Omental fat pad (tissue), 3 donors: ENCODE measurements at regions not wholly inside any gene's neighbourhood (a gene's known extent, or its start where the extent isn't known, plus 50 kb on each side); places are given as distances from the start of the nearest gene placed in this dataset.

Experiments used
- ATAC-seq: fragments of 150-250 bp; one replicate; pipeline ENCODE4 v1.9.1; 2016; ENCODE audit warnings: mild to moderate bottlenecking, moderate library complexity; ENCODE audit not compliant: low FRiP score
- DNase-seq: peaks from one replicate; pipeline ENCODE4 v3.0.0-alpha.2; 2019; ENCODE audit warnings: low spot score
- TF ChIP-seq, protein P1 (sequence below), 3 donors: fragments of 450-650 bp; IDR thresholded peaks; one replicate each; pipeline ENCODE4 v1.5.1; 2016 to 2017; ENCODE audit warnings: antibody characterized with exemption in 3 of 3, mild to moderate bottlenecking in 3 of 3, moderate library complexity in 2 of 3

DNA sequence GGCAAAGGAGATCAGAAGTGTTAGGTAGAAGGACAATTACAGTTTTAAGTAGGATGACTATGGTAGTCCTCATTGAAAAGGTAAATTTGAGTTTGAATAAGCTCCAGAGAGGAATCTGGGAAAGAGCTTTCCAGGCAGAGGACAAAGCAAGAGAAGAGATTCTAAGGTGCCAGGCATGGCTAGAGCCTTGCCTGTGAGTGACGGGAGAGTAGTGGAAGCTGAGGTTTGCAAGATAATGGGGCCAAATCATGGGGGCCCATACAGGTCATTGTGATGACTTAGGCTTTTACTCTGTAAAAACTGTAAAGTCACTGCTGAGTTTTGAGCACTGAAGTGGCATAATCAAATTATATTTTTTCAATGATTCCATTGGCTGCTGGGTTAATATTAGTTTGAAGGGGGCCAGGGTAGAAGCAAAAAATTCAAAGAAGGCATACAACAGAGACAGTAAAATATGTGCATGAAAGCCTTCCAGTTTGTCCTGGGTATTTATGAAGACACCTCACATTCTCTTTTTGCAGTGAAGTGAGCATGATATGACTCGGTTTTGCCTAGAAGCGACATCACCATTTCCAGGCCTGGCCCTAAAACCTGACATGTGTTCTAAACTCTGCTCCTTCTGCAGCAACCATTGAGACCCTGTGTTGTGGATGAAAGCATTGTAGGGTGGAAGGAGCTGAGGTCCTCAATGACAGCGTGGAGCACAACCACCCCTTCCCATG lies 279.8 kb upstream of the TNC start:
- ATAC-seq: no peak
- TF ChIP-seq, protein P1, sequence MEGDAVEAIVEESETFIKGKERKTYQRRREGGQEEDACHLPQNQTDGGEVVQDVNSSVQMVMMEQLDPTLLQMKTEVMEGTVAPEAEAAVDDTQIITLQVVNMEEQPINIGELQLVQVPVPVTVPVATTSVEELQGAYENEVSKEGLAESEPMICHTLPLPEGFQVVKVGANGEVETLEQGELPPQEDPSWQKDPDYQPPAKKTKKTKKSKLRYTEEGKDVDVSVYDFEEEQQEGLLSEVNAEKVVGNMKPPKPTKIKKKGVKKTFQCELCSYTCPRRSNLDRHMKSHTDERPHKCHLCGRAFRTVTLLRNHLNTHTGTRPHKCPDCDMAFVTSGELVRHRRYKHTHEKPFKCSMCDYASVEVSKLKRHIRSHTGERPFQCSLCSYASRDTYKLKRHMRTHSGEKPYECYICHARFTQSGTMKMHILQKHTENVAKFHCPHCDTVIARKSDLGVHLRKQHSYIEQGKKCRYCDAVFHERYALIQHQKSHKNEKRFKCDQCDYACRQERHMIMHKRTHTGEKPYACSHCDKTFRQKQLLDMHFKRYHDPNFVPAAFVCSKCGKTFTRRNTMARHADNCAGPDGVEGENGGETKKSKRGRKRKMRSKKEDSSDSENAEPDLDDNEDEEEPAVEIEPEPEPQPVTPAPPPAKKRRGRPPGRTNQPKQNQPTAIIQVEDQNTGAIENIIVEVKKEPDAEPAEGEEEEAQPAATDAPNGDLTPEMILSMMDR (IDR thresholded peaks at IDR 0.05): no peak

DNA sequence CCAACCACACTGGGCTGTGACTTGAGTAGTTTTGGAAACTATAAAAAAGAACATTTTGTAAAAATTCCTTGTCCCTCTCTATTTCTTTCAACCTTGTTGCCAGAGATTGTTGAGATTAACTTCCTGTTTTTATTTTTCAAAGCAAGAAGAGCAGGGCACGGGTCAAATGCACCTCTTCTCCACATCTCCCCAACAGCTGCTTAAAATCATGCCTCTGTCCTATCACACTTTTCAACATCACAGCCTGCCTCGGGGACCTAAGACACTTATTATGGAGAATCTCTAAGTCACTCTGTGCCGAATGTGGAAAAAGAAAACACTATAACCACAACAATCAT lies 280.3 kb upstream of the TNC start:
- TF ChIP-seq, protein P1 (IDR thresholded peaks at IDR 0.05): no peak
- ATAC-seq (no peak), DNase-seq (no peak)

More for the DNA sequence above, 279.8 kb upstream of the TNC start:
- DNase-seq: no peak

DNA sequence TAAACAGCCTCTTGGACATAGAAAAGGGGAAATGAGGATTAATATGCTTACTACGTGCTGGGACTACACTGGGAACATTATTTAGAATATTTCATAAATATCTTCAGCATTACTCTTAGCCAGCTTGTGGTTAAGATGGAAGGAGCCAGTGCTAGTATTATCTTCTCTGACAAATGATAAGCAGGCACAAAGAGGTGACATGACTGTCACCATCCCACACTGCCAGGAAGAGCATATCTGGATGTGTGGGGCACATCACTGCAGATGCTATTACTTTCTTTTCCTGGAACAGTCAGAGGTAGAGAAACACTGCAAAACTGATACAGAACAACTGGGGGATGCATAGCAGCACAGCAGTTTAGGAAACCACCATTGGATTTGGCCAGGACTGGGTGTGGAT lies 281.0 kb upstream of the TNC start:
- TF ChIP-seq, protein P1 (IDR thresholded peaks at IDR 0.05): no peak
- ATAC-seq (no peak), DNase-seq (no peak)

DNA sequence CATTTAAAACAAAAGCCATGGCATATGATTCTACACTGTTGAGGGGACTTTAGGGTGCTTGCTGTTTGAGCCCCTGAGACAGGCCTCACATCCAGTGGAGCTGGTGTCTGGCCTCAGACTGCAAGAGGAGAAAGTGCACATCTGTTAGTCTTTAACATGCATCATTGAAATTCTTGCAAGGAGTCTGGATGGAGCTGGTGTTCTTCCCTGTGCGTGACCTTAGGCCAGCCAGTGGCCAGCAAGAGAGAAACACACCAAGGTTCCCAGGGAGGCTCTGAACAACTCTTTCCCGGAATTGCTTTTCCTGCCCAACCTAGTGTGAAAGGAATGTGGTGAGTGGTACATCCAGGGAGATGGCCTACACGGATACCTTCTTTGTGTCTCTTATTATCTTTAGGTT lies 282.8 kb upstream of the TNC start:
- DNase-seq: no peak
- ATAC-seq: no peak
- TF ChIP-seq, protein P1 (IDR thresholded peaks at IDR 0.05): no peak

DNA sequence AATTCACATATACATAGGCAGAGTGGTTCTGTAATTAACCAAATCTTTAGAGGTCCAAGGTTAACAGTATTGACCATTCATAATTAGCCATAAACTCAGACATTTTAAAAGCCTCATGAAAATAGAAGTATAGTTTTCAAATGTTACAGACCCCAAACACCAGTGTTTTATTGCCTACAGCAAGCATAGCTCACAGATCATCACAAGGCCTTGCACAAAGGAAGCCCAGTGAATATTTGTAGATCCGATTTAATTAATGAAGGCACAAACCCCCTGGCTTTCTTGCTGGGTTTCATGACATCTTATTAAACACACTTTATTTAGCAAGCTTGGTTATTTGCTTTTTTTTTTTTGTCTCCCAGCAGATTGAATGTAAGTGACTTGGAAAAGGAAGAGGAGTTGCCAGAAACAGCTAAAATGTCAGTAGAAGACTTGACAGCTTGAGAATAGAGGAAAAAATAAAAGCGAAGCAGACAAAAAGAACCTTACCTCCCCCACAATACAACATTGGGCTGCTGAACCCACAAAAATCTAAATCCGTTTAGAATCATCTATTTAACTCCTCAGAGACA lies 283.9 kb upstream of the TNC start:
- TF ChIP-seq, protein P1 (IDR thresholded peaks at IDR 0.05): no peak
- DNase-seq: no peak
- ATAC-seq: no peak

DNA sequence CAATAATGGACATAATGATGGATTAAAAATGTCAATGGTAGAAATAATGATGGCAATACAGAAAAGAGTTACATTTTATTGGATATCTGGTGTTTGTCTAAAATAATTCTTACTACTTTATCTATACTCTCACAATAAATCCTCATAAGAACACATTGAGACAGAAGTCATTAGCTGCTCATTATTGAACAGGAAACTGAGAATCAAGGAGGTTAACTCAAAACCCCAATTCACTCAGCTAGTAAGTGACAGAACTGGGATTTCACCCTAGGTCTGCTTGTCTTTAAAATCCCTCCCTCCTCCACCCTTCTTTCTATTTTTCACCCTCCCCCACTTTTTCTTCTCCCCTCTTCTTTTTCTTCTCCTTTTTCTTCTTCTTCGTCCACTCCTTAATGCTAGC lies 285.8 kb upstream of the TNC start:
- no peak for ATAC-seq

More for the DNA sequence above, 285.8 kb upstream of the TNC start:
- TF ChIP-seq, protein P1 (IDR thresholded peaks at IDR 0.05): no peak
- DNase-seq: no peak
